GM18502 (cell line): ENCODE measurements at regions not wholly inside any gene's neighbourhood (a gene's known extent, or its start where the extent isn't known, plus 50 kb on each side); places are given as distances from the start of the nearest gene placed in this dataset.

Source experiments
- ATAC-seq: cut with Tn5 transposase; IDR thresholded peaks from one replicate; pipeline ENCODE4 v1.9.1; 2021; ENCODE audit warnings: mild to moderate bottlenecking; ENCODE audit not compliant: unreplicated experiment, poor library complexity

DNA sequence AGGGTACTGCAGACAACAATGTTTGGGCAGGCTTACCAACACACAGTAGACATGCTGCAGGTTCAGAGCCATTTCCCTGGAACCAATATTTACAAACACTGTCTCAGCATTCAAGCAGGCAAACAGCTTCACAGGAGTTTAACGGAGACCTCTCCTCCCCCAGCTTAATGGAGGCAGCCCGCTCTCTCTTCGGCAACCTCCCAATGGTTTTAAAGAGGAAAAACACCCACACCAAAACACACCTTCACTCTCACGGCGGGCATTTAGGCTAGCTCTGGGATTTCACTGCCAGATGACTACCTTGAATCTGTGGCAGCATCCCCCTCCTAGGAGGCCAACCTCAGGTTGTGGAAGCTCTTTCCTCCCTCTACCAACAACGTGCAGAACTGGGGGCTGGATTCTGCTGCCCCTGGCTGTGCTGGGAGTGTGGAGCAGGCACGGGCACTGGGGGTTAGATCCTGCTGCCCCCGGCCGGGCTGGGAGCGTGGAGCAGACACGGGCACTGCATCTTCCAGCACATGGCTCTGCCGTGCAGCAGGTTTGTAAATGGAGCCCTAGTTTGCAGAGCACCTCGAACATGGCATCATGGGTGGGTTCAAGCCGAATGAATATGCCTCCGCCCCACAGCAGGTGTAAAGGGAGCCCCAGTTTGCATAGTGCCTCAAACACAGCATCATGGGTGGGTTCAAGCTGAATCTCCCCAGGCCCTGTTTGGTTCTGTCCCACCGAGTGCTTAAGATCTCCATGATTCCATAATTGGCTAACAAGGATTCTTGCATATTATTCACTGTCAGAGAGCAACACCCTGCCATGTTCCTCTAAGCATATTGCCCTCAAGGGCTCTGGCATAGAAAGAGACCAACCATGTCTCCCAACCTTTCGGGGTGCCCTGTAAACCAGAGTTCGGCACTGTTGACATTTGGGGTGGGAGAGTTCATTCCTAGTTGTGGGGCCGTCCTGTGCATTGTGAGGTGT lies 86.4 kb downstream of the RBFOX3 start:
- ATAC-seq: no peak

DNA sequence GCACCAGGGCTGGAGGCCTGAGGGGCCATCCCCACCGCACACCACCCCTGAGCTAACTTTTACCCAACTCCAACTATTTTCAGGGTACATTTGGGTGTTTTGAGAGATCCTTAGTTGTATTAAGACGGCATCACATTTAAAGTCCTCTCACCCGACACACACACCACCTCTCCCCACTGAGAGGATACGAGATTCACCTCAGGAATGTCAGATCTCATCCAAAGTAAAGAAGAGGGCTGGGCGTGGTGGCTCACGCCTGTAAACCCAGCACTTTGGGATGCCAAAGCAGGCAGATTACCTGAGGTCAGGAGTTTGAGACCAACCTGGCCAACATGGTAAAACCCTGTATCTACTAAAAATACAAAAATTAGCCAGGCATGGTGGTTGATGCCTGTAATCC lies 88.4 kb downstream of the RBFOX3 start:
- no peak for ATAC-seq

DNA sequence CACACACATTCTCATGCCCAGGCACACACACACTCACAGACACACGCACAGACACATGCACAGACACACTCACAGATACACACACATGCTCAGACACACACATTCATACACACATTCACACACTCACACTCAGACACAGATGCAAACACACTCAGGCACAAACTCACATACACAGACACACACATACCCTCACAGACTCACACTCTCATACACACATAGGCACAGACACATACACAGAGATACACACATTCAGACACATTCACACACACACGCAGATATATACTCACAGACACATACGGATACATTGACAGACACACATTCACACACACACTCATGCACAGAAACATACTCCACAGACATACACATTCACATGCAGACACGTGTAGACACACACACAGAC lies 89.6 kb downstream of the RBFOX3 start:
- no peak for ATAC-seq

DNA sequence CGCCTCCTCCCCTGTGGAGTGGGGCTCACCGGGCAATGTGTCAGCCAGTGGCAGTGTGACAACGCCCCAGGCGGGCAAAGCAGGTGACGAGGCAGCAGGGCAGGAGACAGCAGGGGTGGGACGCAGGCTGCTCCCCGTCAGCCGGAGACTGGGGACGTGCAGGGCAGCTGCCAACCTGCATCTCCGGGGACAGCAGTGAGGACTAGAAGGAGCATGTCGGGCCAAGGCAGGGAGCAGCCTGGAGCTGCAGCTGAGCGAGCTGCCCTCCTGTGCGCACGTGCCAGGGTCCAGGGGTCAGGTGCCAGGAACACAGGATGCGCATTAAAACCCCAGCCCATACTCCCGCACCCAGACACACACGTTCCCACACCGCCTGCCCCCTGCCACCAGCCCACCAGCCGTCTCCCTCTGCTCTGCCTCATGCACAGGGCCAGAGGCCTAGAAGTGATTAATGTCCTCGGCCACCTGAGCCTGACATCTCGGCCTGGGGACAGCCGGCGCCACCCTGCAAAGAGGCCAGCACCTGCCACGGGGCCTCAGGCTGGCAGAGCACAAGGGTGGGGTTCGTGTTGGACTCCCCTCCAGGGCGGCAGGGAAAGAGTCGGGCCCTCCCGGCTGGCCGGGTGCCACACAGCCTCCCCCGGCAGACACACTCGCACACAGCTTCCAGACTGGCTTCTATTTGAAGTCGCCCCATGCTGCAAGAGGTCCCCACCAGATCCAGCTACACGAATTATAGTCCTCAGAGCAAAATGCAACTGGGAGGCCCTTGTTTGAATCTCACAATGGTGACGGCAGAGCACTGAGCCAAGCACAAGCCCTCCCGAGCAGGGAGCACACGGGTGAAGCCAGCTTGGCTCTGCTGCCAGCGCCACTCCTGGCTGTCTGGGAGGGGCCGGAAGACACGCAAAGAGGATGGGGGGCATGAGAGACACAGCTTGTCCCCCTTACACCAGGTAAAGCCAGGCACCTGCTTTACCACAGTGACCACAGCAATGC lies 90.4 kb downstream of the RBFOX3 start:
- no peak for ATAC-seq

DNA sequence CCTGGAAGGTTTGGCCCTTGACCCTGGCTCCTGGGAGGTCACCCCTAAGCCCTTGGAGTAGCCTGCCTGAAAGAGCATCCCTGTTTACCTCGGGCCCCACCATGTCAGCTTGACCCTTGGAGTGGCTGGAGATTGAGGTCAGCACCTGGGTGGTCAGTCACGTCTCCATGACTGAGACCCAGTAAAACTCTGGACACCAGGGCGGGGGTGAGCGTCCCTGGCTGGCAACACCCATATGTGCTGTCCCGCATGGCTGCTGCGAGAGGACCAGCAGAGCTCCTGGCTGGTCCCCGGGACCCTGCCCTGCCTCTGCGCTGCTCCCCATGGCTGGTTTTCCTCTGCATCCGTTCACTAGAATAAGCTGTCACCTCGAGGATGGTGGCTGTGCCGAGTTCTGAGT lies 91.2 kb downstream of the RBFOX3 start:
- no peak for ATAC-seq

DNA sequence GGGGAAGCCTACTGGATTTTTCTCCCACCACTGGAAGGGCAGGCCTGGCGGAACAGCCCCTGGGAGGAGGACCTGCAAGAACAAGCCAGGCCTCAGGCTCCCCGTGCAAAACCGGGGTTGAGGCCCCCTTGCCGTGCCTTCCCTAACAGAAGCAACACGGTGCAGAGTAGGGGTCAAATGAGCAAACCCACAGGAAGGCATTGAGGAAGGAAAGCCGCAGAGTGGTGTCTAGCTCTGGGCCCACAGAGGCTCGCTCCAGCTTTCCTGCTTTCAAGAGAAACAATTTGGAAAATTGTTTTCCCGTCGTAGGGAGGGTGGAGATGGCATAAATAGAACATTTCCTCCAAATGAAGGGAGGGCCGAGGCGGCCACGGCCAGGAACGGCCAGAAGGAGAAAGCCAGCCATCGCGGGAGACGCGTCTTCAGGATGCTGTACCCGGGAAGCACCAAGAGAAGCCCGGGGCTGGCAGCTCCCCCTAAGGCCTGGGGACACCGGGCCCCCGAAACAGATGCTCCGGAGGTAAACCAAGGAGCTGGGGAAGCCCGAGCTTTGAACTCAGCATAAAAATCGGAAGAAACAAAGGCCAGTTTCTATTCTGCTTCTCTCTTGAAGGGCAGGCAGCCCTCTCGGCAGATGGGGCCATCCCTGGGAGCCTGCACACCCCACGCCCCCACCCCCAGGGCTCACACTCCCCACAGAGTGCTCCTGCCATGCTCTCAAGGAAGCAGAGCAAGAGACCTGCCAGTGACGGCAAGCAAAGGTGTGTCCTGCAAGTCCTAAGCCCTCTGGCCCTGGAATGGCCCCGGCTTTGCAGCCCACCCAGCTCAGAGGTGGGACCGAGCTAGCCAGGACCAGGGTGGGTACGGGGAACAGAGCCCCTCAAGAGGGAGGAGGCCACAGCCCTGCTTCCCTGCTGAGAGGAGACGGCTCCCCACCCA lies 92.0 kb downstream of the RBFOX3 start:
- no peak for ATAC-seq

DNA sequence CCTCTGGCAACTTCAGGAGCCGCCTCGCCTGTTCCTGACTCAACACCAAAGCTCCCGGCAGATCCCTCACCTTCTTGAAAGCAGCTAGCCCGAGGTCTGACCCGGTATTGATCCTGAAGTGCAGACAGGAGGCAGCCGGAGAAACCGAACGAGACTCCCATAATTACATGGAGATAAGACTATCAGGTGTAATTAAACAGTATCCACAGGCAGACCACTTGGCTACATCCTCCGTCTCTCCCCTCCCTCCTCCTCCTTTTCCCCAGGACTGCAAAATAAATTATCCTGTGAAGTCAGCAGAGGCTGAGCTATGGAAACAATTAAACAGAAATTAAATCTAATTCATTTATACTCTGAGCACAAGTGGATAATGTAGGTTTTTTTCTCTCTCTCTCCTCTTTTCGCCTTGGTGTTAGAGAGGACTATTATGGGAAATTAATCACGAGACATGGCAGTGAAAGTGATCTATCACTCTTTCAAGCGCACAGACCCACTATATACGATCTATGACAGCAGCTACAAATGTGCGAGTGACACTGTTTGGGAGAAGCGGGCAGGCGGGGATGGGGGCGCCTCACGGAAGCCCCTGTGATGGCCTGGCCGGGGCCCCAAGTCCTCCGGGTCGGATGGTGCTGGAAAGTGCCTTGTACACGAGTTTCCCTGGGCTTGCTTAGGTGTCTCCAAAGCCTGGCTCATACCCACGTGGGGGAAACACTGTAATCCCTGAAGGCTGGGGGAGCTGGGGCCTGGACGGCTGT lies 92.8 kb downstream of the RBFOX3 start:
- ATAC-seq: no peak

DNA sequence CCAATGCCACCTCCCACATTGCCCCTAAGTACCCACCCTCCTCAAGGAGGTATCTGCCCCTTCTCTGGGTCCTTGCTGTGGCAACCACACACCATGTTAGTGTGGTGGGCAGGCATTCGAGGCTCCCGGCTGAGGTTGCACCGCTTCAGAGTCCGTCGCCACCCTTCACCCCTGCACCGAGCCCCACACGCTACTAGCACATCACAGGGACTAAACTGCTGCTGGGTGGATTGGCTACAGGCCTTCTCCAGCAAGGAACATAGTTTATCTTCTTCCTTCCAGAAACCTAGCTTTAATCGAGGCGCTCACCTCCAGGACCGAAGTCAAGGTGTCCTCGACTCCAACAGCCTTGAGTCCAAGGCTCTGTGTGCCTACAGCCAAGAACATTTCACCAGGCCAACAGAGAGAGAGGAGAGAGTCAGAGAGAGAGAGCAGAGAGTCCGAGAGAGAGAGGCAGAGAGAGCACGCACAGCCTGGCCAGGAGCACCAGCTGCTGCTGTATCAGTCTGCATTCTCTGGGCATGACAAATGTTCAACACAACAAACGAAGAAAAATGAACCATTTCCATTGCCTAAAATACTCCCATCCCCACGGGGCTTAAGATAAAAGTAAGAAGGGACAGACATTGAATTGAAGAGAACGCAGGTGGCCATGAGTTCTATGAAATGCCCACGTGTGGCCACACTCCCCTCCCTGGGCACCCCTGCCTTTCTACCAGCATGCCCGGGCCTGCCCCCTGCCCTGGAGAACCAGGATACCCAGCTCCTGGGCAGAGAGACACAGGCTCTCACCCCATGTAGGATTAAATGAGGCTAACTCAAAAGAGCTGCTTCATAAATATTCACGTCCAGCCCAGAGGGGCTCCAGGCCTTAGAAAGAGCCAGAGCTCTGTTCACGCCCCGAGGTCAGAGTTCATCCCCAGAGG lies 94.9 kb downstream of the RBFOX3 start:
- ATAC-seq: no peak

DNA sequence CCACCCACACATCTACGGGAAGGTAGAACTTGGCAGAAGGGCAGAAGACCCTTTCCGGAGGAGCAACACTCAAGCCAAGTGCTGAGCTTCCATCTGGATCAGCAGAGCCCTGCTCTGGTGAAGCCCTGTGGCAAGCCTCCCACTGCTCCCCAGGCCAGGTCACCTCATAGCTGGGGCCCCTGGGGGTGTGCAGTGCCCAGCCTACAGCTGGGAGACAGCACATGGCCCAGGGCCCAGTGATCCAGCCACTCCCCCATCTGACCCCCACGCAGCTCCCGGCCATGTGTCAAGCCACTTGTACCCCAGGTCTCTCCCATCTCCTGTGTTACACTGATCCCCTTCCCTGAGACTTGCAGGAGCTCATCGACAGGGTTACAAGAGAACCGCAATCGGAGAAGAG lies 95.7 kb downstream of the RBFOX3 start:
- ATAC-seq: no peak

DNA sequence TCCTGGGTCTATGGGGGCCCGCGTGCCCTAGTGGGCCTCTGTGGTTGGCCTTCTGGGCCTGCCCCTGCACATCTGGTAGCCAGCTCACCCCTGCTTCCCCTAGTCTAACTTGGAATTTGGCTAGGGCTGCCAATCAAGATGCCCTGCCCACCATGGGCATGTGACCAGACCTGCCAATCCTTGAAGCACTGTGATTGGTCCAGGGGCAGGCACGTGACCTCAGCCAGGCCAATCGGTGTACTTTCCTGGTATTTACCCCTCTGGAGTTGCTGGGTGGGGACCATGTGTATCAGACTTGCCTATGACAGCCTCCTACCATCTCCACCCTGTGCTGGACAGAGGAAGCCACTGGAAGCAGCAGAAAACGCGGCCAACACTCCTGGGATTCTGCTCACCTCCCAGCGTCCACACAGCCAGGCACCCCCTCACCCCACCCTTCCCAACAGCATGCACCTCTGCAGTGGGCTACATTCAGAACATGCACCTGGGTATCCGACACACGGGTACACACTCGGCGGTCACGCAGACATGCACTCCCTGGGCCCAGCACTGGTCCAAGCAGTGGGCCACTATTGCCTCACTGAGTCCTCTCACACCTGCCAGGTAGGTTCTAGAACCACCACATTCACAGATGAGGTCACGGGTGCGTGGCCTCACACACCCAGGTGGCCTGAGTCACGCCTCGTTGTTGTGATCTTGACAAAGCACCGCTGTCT lies 96.9 kb downstream of the RBFOX3 start:
- no peak for ATAC-seq

DNA sequence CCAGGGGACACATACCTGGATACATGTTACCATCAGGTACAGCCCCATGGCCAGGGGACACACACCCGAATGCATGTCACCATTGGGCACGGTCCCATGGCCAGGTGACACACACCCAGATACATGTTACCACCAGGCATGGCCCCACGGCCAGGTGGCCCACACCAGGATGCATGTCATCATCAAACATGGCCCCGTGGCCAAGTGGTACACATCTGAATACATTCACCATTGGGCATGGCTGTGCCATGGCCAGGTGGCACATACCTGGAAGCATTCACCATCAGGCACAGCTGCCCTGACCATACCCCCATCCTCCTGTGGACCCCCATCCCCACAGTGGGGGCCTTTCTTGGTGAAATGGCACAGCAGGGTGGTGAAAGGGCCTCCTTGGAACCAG lies 97.6 kb downstream of the RBFOX3 start:
- no peak for ATAC-seq

DNA sequence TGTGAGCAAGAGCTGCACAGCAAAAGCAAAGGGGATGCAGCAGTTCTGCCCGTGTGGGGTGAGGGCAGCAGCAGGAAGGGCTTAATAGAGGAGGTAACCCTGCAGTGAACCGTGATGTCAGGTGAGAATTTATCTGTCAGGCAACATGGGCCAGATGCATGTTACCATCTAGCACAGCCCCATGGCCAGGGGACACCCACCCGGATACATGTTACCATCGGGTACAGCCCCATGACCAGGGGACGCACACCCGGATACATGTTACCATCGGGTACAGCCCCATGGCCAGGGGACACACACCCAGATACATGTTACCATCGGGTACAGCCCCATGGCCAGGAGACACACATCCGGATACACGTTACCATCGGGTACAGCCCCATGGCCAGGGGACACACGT lies 99.4 kb downstream of the RBFOX3 start:
- ATAC-seq: no peak

DNA sequence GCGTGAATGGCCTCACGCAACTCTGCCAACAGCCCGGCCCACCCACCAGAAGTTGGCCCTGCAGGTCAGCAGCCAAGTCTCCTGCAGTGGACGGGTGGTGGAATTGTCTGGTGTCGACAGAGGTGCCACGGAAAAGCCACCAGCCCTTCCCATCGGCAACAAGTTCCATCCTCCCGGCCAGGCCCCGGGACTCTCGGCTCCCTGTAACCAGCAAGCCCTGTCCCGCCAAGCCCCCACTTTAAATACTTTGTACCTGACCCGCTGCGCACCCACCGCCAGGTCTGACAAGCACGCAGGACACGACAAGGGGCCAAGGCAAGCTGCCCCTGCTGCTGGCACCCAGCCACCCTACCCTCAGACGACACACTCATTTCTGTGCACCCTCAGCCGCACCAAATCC lies 100.8 kb downstream of the RBFOX3 start:
- ATAC-seq: no peak

DNA sequence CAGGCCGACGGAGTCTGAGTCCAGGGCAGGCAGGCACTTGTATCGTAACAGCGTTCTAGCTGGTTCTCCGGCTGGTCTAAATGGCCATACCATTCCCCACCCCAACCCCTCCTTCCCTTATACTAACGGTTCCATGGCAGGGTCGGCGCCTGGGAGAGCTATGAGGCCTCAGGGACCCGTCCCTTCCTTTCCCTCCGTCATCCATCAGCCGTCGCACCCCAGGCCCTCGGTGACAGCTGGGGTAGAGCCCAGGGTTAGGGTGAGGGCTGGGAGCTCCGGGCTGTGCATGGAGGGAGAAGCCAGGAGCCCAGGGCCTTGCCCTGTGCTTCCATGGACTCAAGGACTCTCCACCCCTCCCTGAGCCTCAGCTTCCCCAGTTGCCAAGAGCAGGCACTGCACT lies 101.4 kb downstream of the RBFOX3 start:
- no peak for ATAC-seq

DNA sequence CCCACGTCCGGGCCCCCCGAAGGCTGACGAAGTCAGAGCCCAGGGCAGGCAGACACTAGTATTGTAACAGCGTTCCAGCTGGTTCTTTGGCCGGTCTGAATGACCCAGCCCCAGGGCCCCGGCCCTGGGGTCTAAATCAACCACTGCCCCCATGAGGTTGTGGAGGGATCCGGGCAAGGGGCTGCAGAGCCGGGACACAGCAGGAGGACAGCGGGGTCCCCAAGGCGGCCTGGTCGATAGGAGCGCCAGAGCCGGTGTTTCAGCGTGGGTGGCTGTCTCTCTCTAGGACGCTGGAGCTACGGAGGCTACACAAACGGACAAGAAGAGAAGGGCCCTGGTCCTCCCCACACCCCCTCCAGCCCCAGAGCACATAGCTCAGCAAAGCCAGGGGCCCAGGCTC lies 101.8 kb downstream of the RBFOX3 start:
- no peak for ATAC-seq

DNA sequence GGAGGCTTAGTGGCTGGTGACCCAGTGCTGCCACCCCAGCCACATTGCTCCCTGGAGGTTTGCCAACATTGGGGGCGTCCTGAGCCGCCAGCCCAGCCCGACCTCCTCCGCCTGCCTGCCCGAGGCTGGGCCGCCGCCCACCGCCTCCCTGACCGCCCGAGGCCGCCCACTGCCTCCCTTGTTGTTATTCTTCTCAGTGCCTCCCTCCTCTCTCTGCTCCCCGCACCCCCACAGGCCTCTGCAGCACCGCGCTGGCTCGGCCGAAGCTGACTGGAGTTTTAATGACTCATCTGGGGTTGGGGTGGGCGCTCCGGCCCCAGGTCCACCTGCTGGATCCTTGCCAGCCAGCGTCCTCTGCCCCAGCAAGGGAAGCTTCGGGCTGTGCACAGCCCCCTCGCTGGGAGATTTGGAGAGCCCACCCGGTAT lies 102.5 kb downstream of the RBFOX3 start:
- ATAC-seq: no peak

DNA sequence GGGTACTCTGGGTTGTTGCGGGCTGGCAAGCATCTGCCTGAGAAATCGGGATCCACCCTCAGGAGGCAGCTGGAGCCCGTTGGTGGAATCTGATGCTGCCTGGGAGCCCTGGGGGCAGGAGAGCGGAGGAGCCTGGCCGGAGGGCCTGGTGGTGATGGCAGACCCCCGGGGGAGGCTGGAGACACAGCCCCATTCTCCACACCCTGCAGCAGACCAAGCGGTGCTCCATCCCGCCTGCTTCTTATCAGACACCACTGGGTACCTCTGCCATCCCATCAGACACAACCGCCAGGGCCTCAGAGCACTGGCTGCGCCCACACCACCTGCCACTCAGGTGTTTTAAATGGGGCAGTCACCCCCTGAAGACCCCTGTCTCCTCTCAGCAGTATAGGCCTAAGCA lies 103.9 kb downstream of the RBFOX3 start:
- ATAC-seq: no peak
